CD4-positive, alpha-beta T cell (primary cell): ENCODE measurements at regions not wholly inside any gene's neighbourhood (a gene's known extent, or its start where the extent isn't known, plus 50 kb on each side); places are given as distances from the start of the nearest gene placed in this dataset.

ENCODE experiments used
- ATAC-seq: fragments of 200-7000 bp; cut with Tn5 transposase; one replicate; pipeline ENCODE4 v1.10.0; 2022; ENCODE audit warnings: mild to moderate bottlenecking; ENCODE audit not compliant: poor library complexity
- CTCF ChIA-PET: fragments of 350-600 bp; sonication (Branson Sonifier 250); formaldehyde crosslinking; loops from one replicate; lab custom pipeline; 2021; ENCODE audit warnings: antibody characterized with exemption, inconsistent platforms; lab: Charles Lee
- POLR2A ChIA-PET: fragments of 350-600 bp; sonication (Branson Sonifier 250); formaldehyde crosslinking; loops from one replicate; lab custom pipeline; 2021; ENCODE audit warnings: antibody characterized with exemption, inconsistent platforms; lab: Charles Lee
- DNase-seq, 14 experiments: peaks; one replicate each; pipeline ENCODE4 v3.0.0-alpha.2; 2013 to 2020; ENCODE audit warnings: mixed read lengths in 2 of 14
- H3K27ac ChIP-seq, 2 donors: one replicate each; pipeline versions ENCODE4 v1.5.1 to v1.7.0; 2013; ENCODE audit warnings: low read length in 2 of 2, low read depth in 1 of 2, mild to moderate bottlenecking in 1 of 2
- H3K27me3 ChIP-seq, 2 experiments: 1 replicate in 1 of 2; 2 replicates in 1 of 2; pipeline versions ENCODE4 v1.6.1 to v1.7.0; 2013; ENCODE audit warnings: low read length in 2 of 2, control low read depth in 1 of 2, mild to moderate bottlenecking in 1 of 2, moderate library complexity in 1 of 2; ENCODE audit not compliant: insufficient read depth in 2 of 2, control insufficient read depth in 1 of 2
- H3K36me3 ChIP-seq: one replicate; pipeline ENCODE4 v1.6.1; 2013; ENCODE audit warnings: low read length, control low read depth; ENCODE audit not compliant: insufficient read depth
- H3K4me1 ChIP-seq: one replicate; pipeline ENCODE4 v1.6.1; 2013; ENCODE audit warnings: low read length, control low read depth; ENCODE audit not compliant: insufficient read depth
- H3K4me3 ChIP-seq: one replicate; pipeline ENCODE4 v1.5.1; 2013; ENCODE audit warnings: mild to moderate bottlenecking, low read length, moderate library complexity
- H3K9me3 ChIP-seq, 2 experiments: 1 replicate in 1 of 2; 2 replicates in 1 of 2; pipeline versions ENCODE4 v1.6.1 to v1.7.0; 2013; ENCODE audit warnings: low read length in 2 of 2, mild to moderate bottlenecking in 2 of 2, control low read depth in 1 of 2, moderate library complexity in 1 of 2; ENCODE audit not compliant: control insufficient read depth in 1 of 2, insufficient read depth in 1 of 2
- H3K27ac Mint-ChIP-seq: one replicate; pipeline ENCODE4 v1.8.0; 2020; ENCODE audit warnings: mixed read lengths
- H3K27me3 Mint-ChIP-seq: one replicate; pipeline ENCODE4 v1.8.0; 2021; ENCODE audit warnings: mixed read lengths
- H3K36me3 Mint-ChIP-seq: one replicate; pipeline ENCODE4 v1.8.0; 2021; ENCODE audit warnings: low read depth, mixed read lengths
- H3K4me1 Mint-ChIP-seq: one replicate; pipeline ENCODE4 v1.8.0; 2021; ENCODE audit warnings: low read depth, mixed read lengths
- H3K4me3 Mint-ChIP-seq: one replicate; pipeline ENCODE4 v1.8.0; 2020; ENCODE audit warnings: mild to moderate bottlenecking, mixed read lengths
- H3K9me3 Mint-ChIP-seq: one replicate; pipeline ENCODE4 v1.8.0; 2020; ENCODE audit warnings: mixed read lengths
- intact Hi-C, 2 experiments: fragments of 100-400 bp; cut with DNase I in 1 of 2; cut with micrococcal nuclease in 1 of 2; formaldehyde crosslinking; loops; one replicate each; pipeline versions ENCODE4 v1.15.1 to v1.9.0; 2023 to 2025; cut with DNase I, micrococcal nuclease
- TF ChIP-seq, protein P1 (sequence below): fragments of 200-600 bp; IDR thresholded peaks from one replicate; pipeline ENCODE4 v1.8.0; 2022; ENCODE audit warnings: antibody characterized with exemption, mild to moderate bottlenecking

DNA sequence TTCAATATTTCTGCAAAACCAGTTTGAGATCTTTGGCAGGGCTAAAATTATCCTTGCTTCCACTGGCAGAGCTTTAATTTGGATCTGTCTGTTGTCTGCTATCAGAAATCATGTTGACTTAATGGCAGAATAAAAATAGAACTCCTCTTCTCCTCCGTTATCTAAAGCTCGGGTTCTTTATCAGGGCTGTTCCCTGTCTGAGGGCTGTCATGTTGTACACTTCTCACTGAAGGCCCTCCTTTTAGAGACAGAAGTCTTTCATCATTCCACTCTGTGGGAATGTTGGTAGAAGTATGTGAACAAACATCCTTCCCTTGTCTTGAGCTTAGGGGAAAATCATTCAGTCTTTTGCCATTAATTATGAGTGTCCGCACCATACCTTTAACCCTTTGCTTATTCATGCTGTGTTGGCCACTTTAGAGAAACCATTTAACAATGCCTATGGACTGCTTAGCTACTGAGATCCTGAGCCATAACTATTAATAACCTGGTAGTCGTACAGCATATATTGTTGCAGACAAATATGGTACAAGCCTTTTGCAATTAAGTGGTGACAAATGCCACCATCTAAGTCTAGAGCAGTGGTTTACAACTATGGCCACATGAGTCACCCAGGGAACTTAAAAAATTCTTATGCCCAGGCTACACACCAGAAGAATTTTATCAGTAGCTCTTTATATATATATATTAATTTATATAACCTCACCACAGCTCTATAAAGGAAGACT lies 226.0 kb upstream of the TPM1 start:
- no peak for DNase-seq
- no peak overlapping the region for H3K27ac ChIP-seq
- no peaks in the 10 kb centered on the region for H3K4me1 Mint-ChIP-seq
- ATAC-seq = no peak
- H3K27me3 Mint-ChIP-seq = peaks cover 13% of the 10 kb centered on the region
- no peak overlapping the region for H3K27ac Mint-ChIP-seq
- no peaks in the 10 kb centered on the region for H3K9me3 Mint-ChIP-seq
- no peaks in the 10 kb centered on the region for H3K9me3 ChIP-seq
- TF ChIP-seq, protein P1, sequence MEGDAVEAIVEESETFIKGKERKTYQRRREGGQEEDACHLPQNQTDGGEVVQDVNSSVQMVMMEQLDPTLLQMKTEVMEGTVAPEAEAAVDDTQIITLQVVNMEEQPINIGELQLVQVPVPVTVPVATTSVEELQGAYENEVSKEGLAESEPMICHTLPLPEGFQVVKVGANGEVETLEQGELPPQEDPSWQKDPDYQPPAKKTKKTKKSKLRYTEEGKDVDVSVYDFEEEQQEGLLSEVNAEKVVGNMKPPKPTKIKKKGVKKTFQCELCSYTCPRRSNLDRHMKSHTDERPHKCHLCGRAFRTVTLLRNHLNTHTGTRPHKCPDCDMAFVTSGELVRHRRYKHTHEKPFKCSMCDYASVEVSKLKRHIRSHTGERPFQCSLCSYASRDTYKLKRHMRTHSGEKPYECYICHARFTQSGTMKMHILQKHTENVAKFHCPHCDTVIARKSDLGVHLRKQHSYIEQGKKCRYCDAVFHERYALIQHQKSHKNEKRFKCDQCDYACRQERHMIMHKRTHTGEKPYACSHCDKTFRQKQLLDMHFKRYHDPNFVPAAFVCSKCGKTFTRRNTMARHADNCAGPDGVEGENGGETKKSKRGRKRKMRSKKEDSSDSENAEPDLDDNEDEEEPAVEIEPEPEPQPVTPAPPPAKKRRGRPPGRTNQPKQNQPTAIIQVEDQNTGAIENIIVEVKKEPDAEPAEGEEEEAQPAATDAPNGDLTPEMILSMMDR = no peak
- intact Hi-C loops = no loop called here
- H3K4me3 ChIP-seq = no peak overlapping the region
- no peak overlapping the region for H3K4me3 Mint-ChIP-seq
- ChIA-PET POLR2A (no interaction called here), CTCF (no interaction called here)
- H3K4me1 ChIP-seq = no peaks in the 10 kb centered on the region
- H3K27me3 ChIP-seq = no peaks in the 10 kb centered on the region
- H3K36me3 ChIP-seq = no peaks in the 10 kb centered on the region
- H3K36me3 Mint-ChIP-seq = no peaks in the 10 kb centered on the region

DNA sequence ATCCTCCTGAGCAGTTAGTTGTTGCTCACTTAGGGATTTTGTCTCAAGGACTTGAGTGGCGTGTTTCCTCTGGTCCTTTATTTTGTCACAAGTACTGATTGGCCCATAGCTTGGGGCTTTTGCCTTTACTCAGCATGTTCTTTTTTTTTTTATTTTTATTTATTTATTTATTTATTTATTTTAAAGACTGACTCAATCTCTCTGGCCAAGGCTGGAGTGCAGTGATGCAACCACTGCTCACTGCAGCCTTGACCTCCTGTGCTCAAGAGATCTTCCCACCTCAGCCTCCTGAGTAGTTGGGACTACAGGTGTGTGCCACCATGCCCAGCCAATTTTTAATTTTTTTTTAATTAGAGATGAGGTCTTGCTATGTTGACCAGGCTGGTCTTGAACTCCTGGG lies 223.9 kb upstream of the TPM1 start:
- H3K27ac ChIP-seq = no peak overlapping the region
- no peak for DNase-seq
- H3K4me3 Mint-ChIP-seq = no peak overlapping the region
- intact Hi-C loops = no loop called here
- H3K4me3 ChIP-seq = no peak overlapping the region
- no peaks in the 10 kb centered on the region for H3K4me1 ChIP-seq
- POLR2A ChIA-PET = no interaction called here
- no peaks in the 10 kb centered on the region for H3K9me3 Mint-ChIP-seq
- H3K27ac Mint-ChIP-seq = no peak overlapping the region
- ATAC-seq = no peak
- H3K27me3 ChIP-seq = peaks cover 0 to 5% of the 10 kb centered on the region in 2 experiments
- CTCF ChIA-PET = no interaction called here
- H3K36me3 Mint-ChIP-seq = no peaks in the 10 kb centered on the region
- no peaks in the 10 kb centered on the region for H3K36me3 ChIP-seq
- H3K4me1 Mint-ChIP-seq = no peaks in the 10 kb centered on the region
- TF ChIP-seq, protein P1 = no peak
- no peaks in the 10 kb centered on the region for H3K9me3 ChIP-seq
- H3K27me3 Mint-ChIP-seq = peaks cover 18% of the 10 kb centered on the region

DNA sequence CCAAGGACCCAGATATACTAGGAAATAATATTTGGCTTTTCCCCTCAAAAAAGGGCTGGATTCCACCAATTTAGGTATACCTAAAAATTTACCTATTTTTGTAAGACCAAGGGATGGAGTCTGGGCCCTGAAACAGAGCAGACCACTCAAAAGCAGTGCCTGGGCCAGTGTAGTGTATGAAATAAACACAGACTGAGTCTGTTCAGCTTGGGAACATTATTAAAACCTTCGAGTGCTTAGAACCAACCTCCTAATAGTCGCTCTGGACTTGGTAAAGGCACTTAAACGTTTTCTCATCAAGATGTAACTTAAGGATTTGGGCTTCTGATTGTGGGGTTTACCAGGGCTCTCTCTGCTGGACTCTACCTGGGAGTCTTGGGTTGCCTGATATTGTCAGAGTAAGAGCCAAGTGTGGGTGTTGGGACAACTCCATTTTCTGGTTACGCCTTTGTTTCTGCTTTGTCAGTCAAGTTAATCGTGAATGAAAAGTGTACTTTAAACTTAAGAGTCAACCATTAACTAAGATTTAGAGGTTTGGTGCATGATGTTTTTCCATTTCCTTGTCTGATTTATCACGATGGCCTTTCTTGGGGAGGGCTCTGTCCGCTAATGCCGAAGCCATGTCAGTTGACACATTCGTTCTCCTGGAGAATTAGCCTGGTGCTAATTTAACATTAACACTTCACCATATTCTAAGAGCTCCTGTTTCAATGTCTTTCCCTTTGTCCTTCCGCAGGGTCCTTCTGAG lies 221.0 kb upstream of the TPM1 start:
- Mint-ChIP-seq H3K9me3 (no peaks in the 10 kb centered on the region), H3K27ac (no peak overlapping the region), H3K36me3 (no peaks in the 10 kb centered on the region), H3K4me1 (no peaks in the 10 kb centered on the region), H3K4me3 (no peak overlapping the region), H3K27me3 (peaks cover 18% of the 10 kb centered on the region)
- POLR2A ChIA-PET = no interaction called here
- Histone ChIP-seq H3K4me1 (no peaks in the 10 kb centered on the region), H3K4me3 (no peak overlapping the region), H3K9me3 (no peaks in the 10 kb centered on the region), H3K27ac (no peak overlapping the region), H3K36me3 (no peaks in the 10 kb centered on the region), H3K27me3 (peaks cover 0 to 5% of the 10 kb centered on the region in 2 experiments)
- CTCF ChIA-PET = no interaction called here
- DNase-seq = no peak
- intact Hi-C loops = no loop called here
- ATAC-seq = no peak
- TF ChIP-seq, protein P1 = no peak
